ENCODE measurements at regions not wholly inside any gene's neighbourhood (a gene's known extent, or its start where the extent isn't known, plus 50 kb on each side); places are given as distances from the start of the nearest gene placed in this dataset.

GRCh38 chr3:124565013-124565412 lies 165.2 kb upstream of the UMPS start:
- intact Hi-C loops (cut with micrococcal nuclease) (loop anchor here (1.0 kb wide), 3 partner anchors 124 to 336 kb away; no protein-coding TSS in a partner anchor), dilution Hi-C loops (cut with MboI; ENCODE audit: extremely low pct_ligation_motif_present, low sequenced_read_pairs) (no loop called here)
- FAIRE-seq (peak; percentile 93), DNase-seq (ENCODE audit: low read depth, low spot score) (peak; percentile 71)
- Histone ChIP-seq H3K79me2 (ENCODE audit: control insufficient read depth, insufficient read depth, low read length) (no peaks in the 10 kb centered on the region), H3K9me1 (replicated peaks; ENCODE audit: control insufficient read depth, extremely low read depth, insufficient read depth, low read length) (no peaks in the 10 kb centered on the region), H3K4me3 (replicated peaks in 1 of 3; ENCODE audit: insufficient read depth in 1 of 3, low read depth in 1 of 3, low read length in 3 of 3) (no peak overlapping the region), H3K9me3 (replicated peaks; ENCODE audit: control insufficient read depth, insufficient read depth, low read length) (no peaks in the 10 kb centered on the region), H4K20me1 (replicated peaks; ENCODE audit: control insufficient read depth, extremely low read depth, insufficient read depth, low read length) (no peaks in the 10 kb centered on the region), H3K27ac (ENCODE audit: insufficient read depth, low read depth, low read length) (no peak overlapping the region), H2AFZ (ENCODE audit: low read depth, low read length) (no peak overlapping the region), H3K27me3 (ENCODE audit: control insufficient read depth in 2 of 2, insufficient read depth in 2 of 2, low read length in 2 of 2) (peaks cover 9 to 16% of the 10 kb centered on the region in 2 experiments), H3K9ac (replicated peaks; ENCODE audit: extremely low read depth, insufficient read depth, low read length) (no peak overlapping the region), H3K4me1 (ENCODE audit: control insufficient read depth, extremely low read depth, insufficient read depth, low read length) (no peaks in the 10 kb centered on the region), H3K36me3 (ENCODE audit: control insufficient read depth in 2 of 2, extremely low read depth in 1 of 2, insufficient read depth in 2 of 2, low read length in 2 of 2) (no peaks in the 10 kb centered on the region), H3K4me2 (ENCODE audit: insufficient read depth, low read length) (no peak overlapping the region)
- POLR2A ChIA-PET = no interaction called here
- no TSS peak for BruUV-seq (replicated peaks)
- CTCF ChIA-PET = interaction anchor here (0.6 to 11.4 kb wide), 41 partner anchors 9 to 1021 kb away, joined by 3 to 301 read pairs (median 4); no protein-coding TSS in a partner anchor
- no peak for TF ChIP-seq JUN (IDR thresholded peaks at IDR 0.05; ENCODE audit: borderline replicate concordance, insufficient read depth, insufficient read length, low read depth)
- TF ChIP-seq, protein P1, sequence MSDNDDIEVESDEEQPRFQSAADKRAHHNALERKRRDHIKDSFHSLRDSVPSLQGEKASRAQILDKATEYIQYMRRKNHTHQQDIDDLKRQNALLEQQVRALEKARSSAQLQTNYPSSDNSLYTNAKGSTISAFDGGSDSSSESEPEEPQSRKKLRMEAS (IDR thresholded peaks at IDR 0.05; ENCODE audit: insufficient read depth, insufficient read length) = no peak
- peak; percentile 79 to 84 for TF ChIP-seq CTCF (IDR thresholded peaks at IDR 0.05; ENCODE audit: extremely low read depth in 1 of 2, insufficient read depth in 1 of 2, low read depth in 1 of 2, low read length in 2 of 2)

DNA sequence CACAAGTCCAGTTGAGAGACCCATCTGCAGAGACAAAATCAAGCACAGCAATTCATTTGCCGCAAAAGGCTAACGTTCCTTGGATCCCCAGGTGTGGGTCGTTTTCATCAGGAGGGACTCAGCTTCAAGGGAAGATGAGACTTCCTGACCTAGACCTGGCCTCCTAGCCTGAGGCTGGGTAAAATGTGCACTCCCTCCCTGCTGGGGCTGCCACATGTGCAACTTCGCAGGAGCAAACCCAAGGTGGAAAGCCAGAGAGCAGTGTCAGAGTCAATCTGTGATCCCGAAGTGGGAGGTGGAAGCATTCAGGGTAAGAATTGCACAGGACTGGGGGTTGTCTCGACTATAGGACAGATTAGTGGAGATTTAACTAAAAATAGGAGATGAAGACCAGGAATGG lies 164.7 kb upstream of the UMPS start:
- DNase-seq (ENCODE audit: low read depth, low spot score) (no peak), FAIRE-seq (no peak)
- no peak overlapping the region for H3K4me3 ChIP-seq (replicated peaks in 1 of 3; ENCODE audit: insufficient read depth in 1 of 3, low read depth in 1 of 3, low read length in 3 of 3)
- H3K27me3 ChIP-seq (ENCODE audit: control insufficient read depth in 2 of 2, insufficient read depth in 2 of 2, low read length in 2 of 2) = peaks cover 9 to 16% of the 10 kb centered on the region in 2 experiments
- no peak overlapping the region for H2AFZ ChIP-seq (ENCODE audit: low read depth, low read length)
- H3K9ac ChIP-seq (replicated peaks; ENCODE audit: extremely low read depth, insufficient read depth, low read length) = no peak overlapping the region
- BruUV-seq (replicated peaks) = no TSS peak
- CTCF ChIA-PET = interaction anchor here (0.6 to 11.4 kb wide), 42 partner anchors 9 to 1020 kb away, joined by 3 to 301 read pairs (median 4); no protein-coding TSS in a partner anchor
- POLR2A ChIA-PET = no interaction called here
- no peaks in the 10 kb centered on the region for H3K4me1 ChIP-seq (ENCODE audit: control insufficient read depth, extremely low read depth, insufficient read depth, low read length)
- no peak overlapping the region for H3K27ac ChIP-seq (ENCODE audit: insufficient read depth, low read depth, low read length)
- H4K20me1 ChIP-seq (replicated peaks; ENCODE audit: control insufficient read depth, extremely low read depth, insufficient read depth, low read length) = no peaks in the 10 kb centered on the region
- no peaks in the 10 kb centered on the region for H3K79me2 ChIP-seq (ENCODE audit: control insufficient read depth, insufficient read depth, low read length)
- H3K4me2 ChIP-seq (ENCODE audit: insufficient read depth, low read length) = no peak overlapping the region
- no peaks in the 10 kb centered on the region for H3K9me1 ChIP-seq (replicated peaks; ENCODE audit: control insufficient read depth, extremely low read depth, insufficient read depth, low read length)
- H3K9me3 ChIP-seq (replicated peaks; ENCODE audit: control insufficient read depth, insufficient read depth, low read length) = no peaks in the 10 kb centered on the region
- intact Hi-C loops (cut with micrococcal nuclease) (loop anchor here (1.0 kb wide), 3 partner anchors 124 to 336 kb away; no protein-coding TSS in a partner anchor), dilution Hi-C loops (cut with MboI; ENCODE audit: extremely low pct_ligation_motif_present, low sequenced_read_pairs) (no loop called here)
- no peaks in the 10 kb centered on the region for H3K36me3 ChIP-seq (ENCODE audit: control insufficient read depth in 2 of 2, extremely low read depth in 1 of 2, insufficient read depth in 2 of 2, low read length in 2 of 2)
- TF ChIP-seq MYC (IDR thresholded peaks at IDR 0.05; ENCODE audit: low read depth, low read length) = no peak
- TF ChIP-seq EZH2 (IDR thresholded peaks at IDR 0.05; ENCODE audit: borderline replicate concordance, low read depth, low read length, severe bottlenecking) = no peak
- no peak for TF ChIP-seq GATA2 (IDR thresholded peaks at IDR 0.05; ENCODE audit: insufficient read depth, insufficient read length, low read depth, low read length)
- TF ChIP-seq POLR2A (IDR thresholded peaks at IDR 0.05; ENCODE audit: low read depth, low read length) = no peak
- TF ChIP-seq POLR2AphosphoS5 (IDR thresholded peaks at IDR 0.05; ENCODE audit: insufficient read depth, low read depth, low read length) = no peak
- no peak for TF ChIP-seq JUN (IDR thresholded peaks at IDR 0.05; ENCODE audit: borderline replicate concordance, insufficient read depth, insufficient read length, low read depth)
- no peak for TF ChIP-seq FOS (IDR thresholded peaks at IDR 0.05; ENCODE audit: borderline replicate concordance, insufficient read depth, low read length)
- TF ChIP-seq, protein P1 (IDR thresholded peaks at IDR 0.05; ENCODE audit: insufficient read depth, insufficient read length) = no peak
